HL-60 (cell line): ENCODE measurements at regions not wholly inside any gene's neighbourhood (a gene's known extent, or its start where the extent isn't known, plus 50 kb on each side); places are given as distances from the start of the nearest gene placed in this dataset.

Experiments used
- CTCF ChIP-seq: IDR thresholded peaks from one replicate; pipeline ENCODE4 v1.5.1; 2011; ENCODE audit warnings: low read length, control low read depth, inconsistent platforms; ENCODE audit not compliant: insufficient read depth
- GABPA ChIP-seq: IDR thresholded peaks from 2 replicates; pipeline ENCODE4 v1.6.1; 2012; ENCODE audit warnings: low read depth

GRCh38 chr4:63459329-63459728, 949.9 kb downstream of the TECRL start:
- TF ChIP-seq CTCF (no peak), GABPA (no peak)
